GM12892 (cell line): ENCODE measurements at regions not wholly inside any gene's neighbourhood (a gene's known extent, or its start where the extent isn't known, plus 50 kb on each side); places are given as distances from the start of the nearest gene placed in this dataset.

Source experiments
- POLR2A ChIP-seq: IDR thresholded peaks from 2 replicates; pipeline ENCODE4 v1.6.1; 2011; ENCODE audit warnings: low read depth, low read length, control low read depth
- POLR2AphosphoS5 ChIP-seq: IDR thresholded peaks from 2 replicates; pipeline ENCODE4 v1.6.1; 2011; ENCODE audit warnings: low read depth, low read length, control low read depth

GRCh38 chr2:8495189-8495989, 186.5 kb upstream of the ID2 start:
- no peak for TF ChIP-seq POLR2A
- no peak for TF ChIP-seq POLR2AphosphoS5
